ENCODE measurements at regions not wholly inside any gene's neighbourhood (a gene's known extent, or its start where the extent isn't known, plus 50 kb on each side); places are given as distances from the start of the nearest gene placed in this dataset.

- ChIA-PET POLR2A (ENCODE audit: low non-redundant PET) (no interaction called here), CTCF (interaction anchor here (0.7 kb wide), 1 partner anchor 299 kb away, joined by 3 read pairs; no protein-coding TSS in a partner anchor)
Measured at GRCh38 chr15:39066677-39067076, 502.1 kb upstream of the RASGRP1 start.

GRCh38 chr15:39074341-39074985, 506.4 kb upstream of the THBS1 start:
- no peak overlapping the region for H3K27ac ChIP-seq
- no peak for DNase-seq (ENCODE audit: low spot score)
- ChIA-PET POLR2A (ENCODE audit: low non-redundant PET) (no interaction called here), CTCF (no interaction called here)
- no peak for TF ChIP-seq CTCF (conservative IDR thresholded peaks at IDR 0.05; ENCODE audit: low read depth)

More at GRCh38 chr15:39066677-39067076, 502.1 kb upstream of the RASGRP1 start:
- H3K27ac ChIP-seq: no peak overlapping the region
- DNase-seq (ENCODE audit: low spot score): no peak
- no peak for TF ChIP-seq CTCF (conservative IDR thresholded peaks at IDR 0.05; ENCODE audit: low read depth)

GRCh38 chr15:39075311-39075710, 505.6 kb upstream of the THBS1 start:
- H3K27ac ChIP-seq: no peak overlapping the region
- no peak for TF ChIP-seq CTCF (conservative IDR thresholded peaks at IDR 0.05; ENCODE audit: low read depth)
- ChIA-PET POLR2A (ENCODE audit: low non-redundant PET) (no interaction called here), CTCF (no interaction called here)
- DNase-seq (ENCODE audit: low spot score): no peak

GRCh38 chr15:39075756-39076341, 505.0 kb upstream of the THBS1 start:
- TF ChIP-seq CTCF (conservative IDR thresholded peaks at IDR 0.05; ENCODE audit: low read depth): no peak
- no peak for DNase-seq (ENCODE audit: low spot score)
- ChIA-PET CTCF (interaction anchor here (0.6 kb wide), 1 partner anchor 610 kb away, joined by 3 read pairs; no protein-coding TSS in a partner anchor), POLR2A (ENCODE audit: low non-redundant PET) (no interaction called here)
- no peak overlapping the region for H3K27ac ChIP-seq

- DNase-seq (ENCODE audit: low spot score): no peak
- CTCF ChIA-PET: interaction anchor here (0.6 kb wide), 1 partner anchor 47 kb away, joined by 3 read pairs; no protein-coding TSS in a partner anchor
- TF ChIP-seq CTCF (conservative IDR thresholded peaks at IDR 0.05; ENCODE audit: low read depth): no peak
- H3K27ac ChIP-seq: no peak overlapping the region
- POLR2A ChIA-PET (ENCODE audit: low non-redundant PET): no interaction called here
Measured at GRCh38 chr15:39078026-39078425, 502.9 kb upstream of the THBS1 start.

- DNase-seq (ENCODE audit: low spot score): peak; percentile 81
- ChIA-PET CTCF (interaction anchor here (0.7 kb wide), 1 partner anchor 515 kb away, joined by 4 read pairs; no protein-coding TSS in a partner anchor), POLR2A (ENCODE audit: low non-redundant PET) (no interaction called here)
- peak overlapping the region; percentile 86 for H3K27ac ChIP-seq
- no peak for TF ChIP-seq CTCF (conservative IDR thresholded peaks at IDR 0.05; ENCODE audit: low read depth)
Measured at GRCh38 chr15:39079296-39079847, 501.5 kb upstream of the THBS1 start.

All from RWPE1 (cell line).